ENCODE measurements at regions not wholly inside any gene's neighbourhood (a gene's known extent, or its start where the extent isn't known, plus 50 kb on each side); places are given as distances from the start of the nearest gene placed in this dataset.
"Not testable (repeated sequence)": the region's sequence is repeated elsewhere in the genome, so short reads cannot be mapped to it uniquely, and the experiment has no call there.

DNA sequence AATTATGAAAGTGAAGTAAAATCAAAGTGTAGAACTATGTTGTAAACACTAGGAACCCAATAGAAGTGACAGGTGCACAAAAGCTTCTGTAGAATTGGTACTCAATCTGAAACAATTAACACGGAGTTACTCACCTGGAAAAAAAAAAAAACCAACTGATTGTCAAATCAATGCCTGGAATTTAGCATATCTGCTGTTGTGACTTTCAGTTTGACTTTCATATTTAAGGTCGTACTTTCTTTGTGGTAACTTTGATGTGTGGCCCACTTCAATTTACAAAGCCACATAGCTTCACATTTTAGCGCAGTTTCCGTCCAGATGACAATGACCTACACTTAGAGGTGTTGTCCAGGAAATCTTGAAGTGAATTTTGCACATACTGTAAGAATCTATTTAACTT lies 1124.9 kb downstream of the STIM2 start:
- no peak for TF ChIP-seq JUND (IDR thresholded peaks at IDR 0.05; ENCODE audit: low read depth)
- no peak for DNase-seq (ENCODE audit: low read depth in 1 of 2, low spot score in 1 of 2)
- in situ Hi-C loops (cut with HindIII; ENCODE audit: low pct_unique_long_range_greater_than_20kb, low sequenced_read_pairs) = no loop called here

DNA sequence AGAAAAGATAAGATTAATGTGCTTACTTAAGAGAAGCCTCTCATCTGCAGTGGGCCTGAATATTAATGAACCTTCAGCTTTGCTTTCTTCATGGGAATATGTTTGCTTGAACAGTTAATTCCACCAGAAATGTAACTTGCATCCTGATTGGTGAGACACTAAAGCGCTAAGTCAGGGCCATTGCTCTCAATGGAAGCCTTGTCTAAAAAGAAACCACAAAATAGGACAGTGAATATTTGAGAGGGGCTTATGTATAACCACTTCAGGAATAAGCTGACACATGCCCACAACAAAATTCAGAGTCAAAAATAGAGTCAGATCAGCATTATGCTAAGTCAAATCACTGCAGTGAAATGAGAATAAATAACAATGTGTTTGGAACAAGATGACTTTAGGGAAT lies 1125.8 kb downstream of the STIM2 start:
- no peak for TF ChIP-seq JUND (IDR thresholded peaks at IDR 0.05; ENCODE audit: low read depth)
- in situ Hi-C loops (cut with HindIII; ENCODE audit: low pct_unique_long_range_greater_than_20kb, low sequenced_read_pairs) = no loop called here
- DNase-seq (ENCODE audit: low read depth in 1 of 2, low spot score in 1 of 2) = no peak

DNA sequence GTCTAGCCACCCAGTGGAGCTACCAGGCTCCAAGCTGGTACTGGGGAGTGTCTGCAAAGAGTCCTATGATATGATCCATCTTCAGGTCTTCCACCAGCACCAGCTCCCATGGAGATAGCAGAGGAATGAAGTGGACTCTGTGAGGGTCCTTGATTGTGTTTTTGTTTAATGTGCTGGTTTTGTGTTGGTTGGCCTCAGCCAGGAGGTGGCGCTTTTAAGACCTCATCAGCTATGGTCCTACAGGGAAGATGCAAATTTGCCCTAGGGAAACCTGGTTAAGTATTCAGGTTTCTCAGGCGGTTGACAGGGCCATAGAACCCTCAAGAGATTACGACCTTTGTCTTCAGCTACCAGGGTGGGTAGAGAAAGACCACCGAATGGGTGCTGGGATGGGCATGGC lies 1141.1 kb downstream of the STIM2 start:
- TF ChIP-seq JUND (IDR thresholded peaks at IDR 0.05; ENCODE audit: low read depth) = no peak
- in situ Hi-C loops (cut with HindIII; ENCODE audit: low pct_unique_long_range_greater_than_20kb, low sequenced_read_pairs) = no loop called here
- no peak for DNase-seq (ENCODE audit: low read depth in 1 of 2, low spot score in 1 of 2)

DNA sequence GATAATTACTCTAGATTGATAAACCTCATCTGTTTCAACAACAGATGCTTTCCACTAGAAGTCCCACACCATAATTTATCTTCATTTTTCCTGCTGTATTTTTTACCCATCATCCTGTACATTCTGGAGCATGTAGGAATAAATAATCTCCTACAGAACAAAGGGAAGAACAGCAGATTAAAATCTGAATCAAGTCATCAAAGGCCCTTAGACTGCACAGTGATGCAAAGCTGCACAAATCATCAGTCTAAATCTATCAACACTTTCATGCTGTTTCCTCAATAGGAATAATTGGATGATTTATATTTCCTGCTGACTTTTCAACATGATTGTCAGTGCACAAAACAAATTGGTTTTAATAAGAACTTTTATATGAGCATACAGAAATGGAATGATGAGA lies 1143.9 kb downstream of the STIM2 start:
- no peak for TF ChIP-seq JUND (IDR thresholded peaks at IDR 0.05; ENCODE audit: low read depth)
- in situ Hi-C loops (cut with HindIII; ENCODE audit: low pct_unique_long_range_greater_than_20kb, low sequenced_read_pairs) = no loop called here
- no peak for DNase-seq (ENCODE audit: low read depth in 1 of 2, low spot score in 1 of 2)

DNA sequence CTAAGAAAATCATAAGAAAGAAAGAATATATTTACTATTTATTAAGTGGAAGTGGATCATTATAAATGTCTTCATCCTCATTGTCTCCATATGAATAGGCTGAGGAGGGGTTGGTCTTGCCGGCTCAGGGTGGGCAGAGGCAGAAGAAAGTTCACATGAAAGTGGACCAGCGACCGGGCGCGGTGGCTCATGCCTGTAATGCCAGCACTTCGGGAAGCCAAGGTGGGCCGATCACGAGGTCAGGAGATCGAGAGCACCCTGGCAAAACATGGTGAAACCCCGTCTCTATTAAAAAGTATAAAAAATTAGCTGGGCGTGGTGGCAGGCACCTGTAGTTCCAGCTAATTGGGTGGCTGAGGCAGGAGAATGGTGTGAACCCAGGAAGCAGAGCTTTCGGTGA lies 1145.4 kb downstream of the STIM2 start:
- DNase-seq (ENCODE audit: low read depth in 1 of 2, low spot score in 1 of 2) = no peak
- TF ChIP-seq JUND (IDR thresholded peaks at IDR 0.05; ENCODE audit: low read depth) = no peak
- in situ Hi-C loops (cut with HindIII; ENCODE audit: low pct_unique_long_range_greater_than_20kb, low sequenced_read_pairs) = no loop called here

DNA sequence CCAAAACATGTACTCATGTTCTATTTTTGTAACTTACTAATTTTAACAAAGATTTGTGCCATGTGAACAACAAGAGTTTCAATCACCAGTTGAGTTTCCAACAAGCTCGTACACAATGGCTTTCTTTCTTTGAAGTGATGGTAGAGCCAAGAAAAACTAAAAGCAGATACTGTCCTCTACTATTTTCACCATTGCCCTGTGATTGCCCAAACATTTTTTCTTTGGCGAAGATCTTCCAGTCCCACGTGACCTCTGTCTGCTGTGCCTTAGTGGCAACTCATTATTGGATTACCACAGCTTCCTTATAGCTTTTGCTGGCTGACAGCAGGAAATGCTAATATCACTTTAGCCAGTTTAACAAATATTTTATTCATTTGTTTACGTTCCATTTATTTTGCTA lies 1147.1 kb downstream of the STIM2 start:
- no peak for DNase-seq (ENCODE audit: low read depth in 1 of 2, low spot score in 1 of 2)
- no peak for TF ChIP-seq JUND (IDR thresholded peaks at IDR 0.05; ENCODE audit: low read depth)
- in situ Hi-C loops (cut with HindIII; ENCODE audit: low pct_unique_long_range_greater_than_20kb, low sequenced_read_pairs) = no loop called here

DNA sequence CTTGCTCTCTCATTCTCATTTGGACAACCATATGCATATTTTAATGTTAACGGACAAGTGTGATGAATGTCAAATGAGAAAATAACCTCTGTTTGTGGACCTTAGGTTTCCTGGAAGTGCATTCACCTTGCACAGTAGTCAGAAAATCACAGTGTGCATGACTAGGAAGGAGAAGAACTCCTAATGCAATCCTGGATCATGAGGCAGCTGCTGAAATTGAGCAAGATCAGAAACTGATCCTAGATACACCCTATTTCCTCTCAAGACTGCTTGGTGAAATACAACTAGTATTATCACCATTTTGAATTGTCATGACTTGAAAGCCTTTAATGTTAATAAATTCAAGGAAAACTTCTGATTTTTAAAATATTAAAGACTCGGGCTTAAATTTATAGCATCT lies 1148.9 kb downstream of the STIM2 start:
- DNase-seq (ENCODE audit: low read depth in 1 of 2, low spot score in 1 of 2) = no peak
- in situ Hi-C loops (cut with HindIII; ENCODE audit: low pct_unique_long_range_greater_than_20kb, low sequenced_read_pairs) = no loop called here
- no peak for TF ChIP-seq JUND (IDR thresholded peaks at IDR 0.05; ENCODE audit: low read depth)

DNA sequence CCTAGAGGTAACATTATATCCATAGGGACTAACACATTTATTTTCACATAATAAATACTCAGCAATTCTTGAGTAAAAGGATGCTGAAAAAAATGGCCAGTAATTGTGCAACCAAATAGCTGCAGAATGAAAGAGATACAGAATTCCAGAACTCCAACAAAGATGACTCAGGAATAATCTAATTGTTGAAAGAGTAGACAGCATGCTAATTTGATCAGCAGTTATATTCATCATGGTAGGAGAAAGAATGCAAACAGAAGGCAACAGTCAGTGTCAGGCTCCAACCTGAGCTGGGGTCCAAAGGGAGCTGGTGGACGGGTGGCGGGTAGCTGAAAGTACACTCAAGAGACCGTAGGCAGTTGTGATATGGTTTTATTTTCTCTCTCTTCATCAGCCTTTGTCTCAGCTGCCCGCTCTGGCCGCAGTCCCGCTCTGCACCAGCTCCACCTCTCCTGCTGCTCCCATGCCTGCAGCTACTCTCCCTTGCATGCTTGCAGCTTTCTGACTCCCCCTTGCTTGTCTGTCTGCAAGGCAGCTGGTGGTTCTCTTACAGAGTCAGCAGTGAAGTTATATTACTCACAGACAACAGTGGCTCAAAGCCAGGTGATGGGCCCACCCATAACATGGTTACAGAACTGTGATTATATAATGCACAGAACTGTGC lies 1150.1 kb downstream of the STIM2 start:
- TF ChIP-seq JUND (IDR thresholded peaks at IDR 0.05; ENCODE audit: low read depth) = no peak
- in situ Hi-C loops (cut with HindIII; ENCODE audit: low pct_unique_long_range_greater_than_20kb, low sequenced_read_pairs) = no loop called here
- DNase-seq (ENCODE audit: low read depth in 1 of 2, low spot score in 1 of 2) = no peak

DNA sequence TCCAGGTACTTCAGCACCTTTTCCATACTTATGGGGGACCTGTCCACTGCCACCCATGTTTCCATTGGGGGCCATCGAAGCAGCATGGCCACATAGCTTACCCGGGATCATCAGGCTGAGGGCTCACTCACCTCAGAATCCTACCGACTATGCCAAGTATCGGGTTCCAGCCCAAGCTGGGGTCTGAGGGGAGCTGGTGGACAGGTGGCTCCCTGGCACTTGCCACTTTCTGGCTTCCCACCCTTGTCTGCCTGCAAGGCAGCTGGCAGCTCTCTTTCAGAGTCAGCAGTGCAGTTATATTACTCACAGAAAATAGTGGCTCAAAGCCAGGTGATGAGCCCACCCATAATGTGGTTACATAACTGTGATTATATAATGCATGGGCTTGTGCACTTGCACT lies 1153.8 kb downstream of the STIM2 start:
- no peak for TF ChIP-seq JUND (IDR thresholded peaks at IDR 0.05; ENCODE audit: low read depth)
- in situ Hi-C loops (cut with HindIII; ENCODE audit: low pct_unique_long_range_greater_than_20kb, low sequenced_read_pairs) = no loop called here
- DNase-seq (ENCODE audit: low read depth in 1 of 2, low spot score in 1 of 2) = no peak

DNA sequence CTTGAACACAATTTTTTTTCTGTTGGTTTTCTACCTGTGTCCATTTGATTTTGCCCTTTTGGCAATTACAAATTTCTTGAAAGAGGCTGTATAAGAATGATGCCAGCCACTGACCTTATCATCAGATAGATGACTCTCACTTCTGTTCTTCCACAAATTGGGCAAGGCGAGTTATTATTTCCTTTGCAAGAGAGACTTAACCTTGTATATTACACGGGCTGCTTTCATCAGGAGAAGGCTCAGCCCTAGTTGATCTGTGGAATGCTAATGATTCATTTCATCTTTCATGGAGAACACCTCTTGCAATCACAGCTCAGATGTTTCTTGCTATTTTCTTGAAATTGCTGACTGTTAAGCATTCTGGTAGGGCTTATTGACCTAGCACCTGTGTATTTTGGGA lies 1155.4 kb downstream of the STIM2 start:
- in situ Hi-C loops (cut with HindIII; ENCODE audit: low pct_unique_long_range_greater_than_20kb, low sequenced_read_pairs) = no loop called here
- no peak for TF ChIP-seq JUND (IDR thresholded peaks at IDR 0.05; ENCODE audit: low read depth)
- DNase-seq (ENCODE audit: low read depth in 1 of 2, low spot score in 1 of 2) = no peak

DNA sequence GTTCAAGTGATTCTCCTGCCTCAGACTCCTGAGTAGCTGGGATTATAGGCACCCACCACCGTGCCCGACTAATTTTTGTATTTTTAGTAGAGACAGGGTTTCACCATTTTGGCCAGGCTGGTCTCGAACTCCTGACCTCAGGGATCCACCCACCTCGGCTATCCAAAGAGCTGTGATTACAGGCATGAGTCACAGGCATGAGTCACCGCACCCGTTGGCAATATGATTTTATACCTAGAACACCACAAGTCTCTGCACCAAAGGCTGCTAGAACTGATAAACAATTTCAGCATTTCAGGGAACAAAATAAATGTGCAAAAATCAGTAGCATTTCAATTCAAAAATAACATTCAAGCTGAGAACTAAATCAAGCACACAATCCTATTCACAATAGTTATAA lies 1177.6 kb downstream of the STIM2 start:
- DNase-seq (ENCODE audit: low read depth in 1 of 2, low spot score in 1 of 2); in situ Hi-C loops (cut with HindIII; ENCODE audit: low pct_unique_long_range_greater_than_20kb, low sequenced_read_pairs): not testable (repeated sequence)

DNA sequence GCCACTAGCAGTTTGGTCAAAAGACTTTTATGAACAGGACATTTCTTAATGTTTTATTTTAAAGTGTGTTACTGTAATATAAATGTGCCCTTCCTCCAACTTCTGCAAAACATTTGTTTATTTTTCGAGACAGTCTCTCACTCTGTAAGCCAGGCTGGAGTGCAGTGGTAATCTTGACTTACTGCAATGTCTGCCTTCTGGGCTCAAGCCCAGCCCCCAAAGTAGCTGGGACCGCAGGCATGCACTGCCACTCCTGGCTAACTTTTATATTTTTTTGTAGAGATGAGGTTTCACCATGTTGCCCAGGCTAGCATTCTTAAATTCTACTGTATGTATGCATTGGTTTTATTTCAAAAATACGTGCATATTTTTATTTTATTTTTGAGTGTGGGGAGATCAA lies 1201.9 kb downstream of the STIM2 start:
- TF ChIP-seq JUND (IDR thresholded peaks at IDR 0.05; ENCODE audit: low read depth) = no peak
- no peak for DNase-seq (ENCODE audit: low read depth in 1 of 2, low spot score in 1 of 2)
- in situ Hi-C loops (cut with HindIII; ENCODE audit: low pct_unique_long_range_greater_than_20kb, low sequenced_read_pairs) = no loop called here

DNA sequence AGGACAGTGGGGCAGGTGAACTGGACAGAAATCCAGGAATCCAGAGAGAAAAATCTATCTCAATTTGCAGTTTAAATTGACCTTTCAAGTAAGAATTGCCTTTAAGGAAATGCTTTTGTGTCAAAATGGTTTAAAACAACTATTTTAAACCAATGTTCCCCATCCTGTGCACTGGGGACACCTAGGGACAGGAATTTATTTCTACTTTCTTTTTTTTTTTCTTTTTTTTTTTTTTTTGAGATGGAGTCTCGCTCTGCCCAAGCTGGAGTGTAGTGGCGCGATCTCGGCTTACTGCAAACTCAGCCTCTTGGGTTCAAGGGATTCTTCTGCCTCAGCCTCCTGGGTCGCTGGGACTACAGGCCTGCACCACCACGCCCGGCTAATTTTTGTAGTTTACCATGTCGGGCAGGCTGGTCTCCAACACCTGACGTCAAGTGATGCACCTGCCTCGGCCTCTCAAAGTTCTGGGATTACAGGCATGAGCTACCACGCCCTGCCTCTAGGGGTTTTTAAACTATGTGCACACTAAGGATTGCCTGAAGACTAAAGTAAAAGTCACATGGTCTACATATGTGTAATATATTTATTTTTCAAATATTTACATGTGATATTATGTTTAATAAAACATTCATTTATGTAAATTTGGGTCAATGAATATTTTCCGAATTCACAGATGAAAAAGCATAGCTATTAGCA lies 1213.4 kb downstream of the STIM2 start:
- no peak for TF ChIP-seq JUND (IDR thresholded peaks at IDR 0.05; ENCODE audit: low read depth)
- in situ Hi-C loops (cut with HindIII; ENCODE audit: low pct_unique_long_range_greater_than_20kb, low sequenced_read_pairs) = no loop called here
- no peak for DNase-seq (ENCODE audit: low read depth in 1 of 2, low spot score in 1 of 2)
